ENCODE measurements at regions not wholly inside any gene's neighbourhood (a gene's known extent, or its start where the extent isn't known, plus 50 kb on each side); places are given as distances from the start of the nearest gene placed in this dataset.

- Histone ChIP-seq H3K27me3 (replicated peaks; ENCODE audit: insufficient read depth, low read length) (no peaks in the 10 kb centered on the region), H2AFZ (ENCODE audit: low read length) (no peak overlapping the region)
- no peak for DNase-seq
These were observed 489.9 kb downstream of the PSAT1 start for GRCh38 chr9:78786794-78787193.

GRCh38 chr9:78788101-78788500, 491.2 kb downstream of the PSAT1 start:
- no peak overlapping the region for H2AFZ ChIP-seq (ENCODE audit: low read length)
- no peak overlapping the region for H3K4me3 ChIP-seq (ENCODE audit: low read length)
- H3K9me2 ChIP-seq (replicated peaks; ENCODE audit: insufficient read depth, low read length) = no peaks in the 10 kb centered on the region
- no peak overlapping the region for H3K9ac ChIP-seq (ENCODE audit: low read length)
- H3K9me3 ChIP-seq (replicated peaks; ENCODE audit: insufficient read depth, low read length) = no peaks in the 10 kb centered on the region
- no peak for TF ChIP-seq EZH2 (optimal IDR thresholded peaks at IDR 0.05; ENCODE audit: low read depth, low read length)
- TF ChIP-seq EZH2phosphoT487 (IDR thresholded peaks at IDR 0.05; ENCODE audit: low read length) = no peak
- TF ChIP-seq CTCF (IDR thresholded peaks at IDR 0.05; ENCODE audit: low read length) = no peak
- H3K36me3 ChIP-seq (replicated peaks; ENCODE audit: insufficient read depth, low read length) = no peaks in the 10 kb centered on the region
- no peaks in the 10 kb centered on the region for H3F3A ChIP-seq (ENCODE audit: insufficient read depth, low read length)
- H3K79me2 ChIP-seq (ENCODE audit: low read length) = no peaks in the 10 kb centered on the region
- no peaks in the 10 kb centered on the region for H3K4me1 ChIP-seq (ENCODE audit: low read length)
- no peak for DNase-seq
- no peak overlapping the region for H3K27ac ChIP-seq (ENCODE audit: low read length)
- no peaks in the 10 kb centered on the region for H3K27me3 ChIP-seq (replicated peaks; ENCODE audit: insufficient read depth, low read length)
- H4K20me1 ChIP-seq (ENCODE audit: insufficient read depth, low read length) = no peaks in the 10 kb centered on the region
- H3K4me2 ChIP-seq (ENCODE audit: low read depth, low read length) = no peak overlapping the region

More at GRCh38 chr9:78786794-78787193, 489.9 kb downstream of the PSAT1 start:
- Histone ChIP-seq H3K9me3 (replicated peaks; ENCODE audit: insufficient read depth, low read length) (no peaks in the 10 kb centered on the region), H3K4me3 (ENCODE audit: low read length) (no peak overlapping the region), H3K27ac (ENCODE audit: low read length) (no peak overlapping the region), H3K79me2 (ENCODE audit: low read length) (no peaks in the 10 kb centered on the region), H4K20me1 (ENCODE audit: insufficient read depth, low read length) (no peaks in the 10 kb centered on the region), H3K9me2 (replicated peaks; ENCODE audit: insufficient read depth, low read length) (no peaks in the 10 kb centered on the region), H3K4me2 (ENCODE audit: low read depth, low read length) (no peak overlapping the region), H3K4me1 (ENCODE audit: low read length) (no peaks in the 10 kb centered on the region), H3K36me3 (replicated peaks; ENCODE audit: insufficient read depth, low read length) (no peaks in the 10 kb centered on the region), H3F3A (ENCODE audit: insufficient read depth, low read length) (no peaks in the 10 kb centered on the region), H3K9ac (ENCODE audit: low read length) (no peak overlapping the region)
- TF ChIP-seq EZH2phosphoT487 (IDR thresholded peaks at IDR 0.05; ENCODE audit: low read length) (no peak), CTCF (IDR thresholded peaks at IDR 0.05; ENCODE audit: low read length) (no peak), EZH2 (optimal IDR thresholded peaks at IDR 0.05; ENCODE audit: low read depth, low read length) (no peak)

GRCh38 chr9:78791779-78792178, 494.9 kb downstream of the PSAT1 start:
- Histone ChIP-seq H2AFZ (ENCODE audit: low read length) (no peak overlapping the region), H3K4me3 (ENCODE audit: low read length) (no peak overlapping the region), H3F3A (ENCODE audit: insufficient read depth, low read length) (no peaks in the 10 kb centered on the region), H3K27ac (ENCODE audit: low read length) (no peak overlapping the region), H3K9me3 (replicated peaks; ENCODE audit: insufficient read depth, low read length) (no peaks in the 10 kb centered on the region), H3K4me1 (ENCODE audit: low read length) (no peaks in the 10 kb centered on the region), H3K36me3 (replicated peaks; ENCODE audit: insufficient read depth, low read length) (no peaks in the 10 kb centered on the region), H3K9ac (ENCODE audit: low read length) (no peak overlapping the region), H4K20me1 (ENCODE audit: insufficient read depth, low read length) (no peaks in the 10 kb centered on the region), H3K4me2 (ENCODE audit: low read depth, low read length) (no peak overlapping the region), H3K27me3 (replicated peaks; ENCODE audit: insufficient read depth, low read length) (no peaks in the 10 kb centered on the region), H3K79me2 (ENCODE audit: low read length) (no peaks in the 10 kb centered on the region), H3K9me2 (replicated peaks; ENCODE audit: insufficient read depth, low read length) (no peaks in the 10 kb centered on the region)
- DNase-seq = no peak
- TF ChIP-seq CTCF (IDR thresholded peaks at IDR 0.05; ENCODE audit: low read length) (no peak), EZH2phosphoT487 (IDR thresholded peaks at IDR 0.05; ENCODE audit: low read length) (no peak), EZH2 (optimal IDR thresholded peaks at IDR 0.05; ENCODE audit: low read depth, low read length) (no peak)
